Medulla oblongata (tissue), 1 donor: ENCODE measurements at regions not wholly inside any gene's neighbourhood (a gene's known extent, or its start where the extent isn't known, plus 50 kb on each side); places are given as distances from the start of the nearest gene placed in this dataset.

Source experiments
- DNase-seq: peaks from one replicate; pipeline ENCODE4 v3.0.0-alpha.2; 2015; ENCODE audit errors: extremely low spot score

- no peak for DNase-seq
Observed at GRCh38 chr7:10117815-10118214, 855.9 kb upstream of the PHF14 start.

- peak; percentile 21 for DNase-seq
Observed at GRCh38 chr7:10120936-10121335, 852.7 kb upstream of the PHF14 start.

GRCh38 chr7:10121631-10122030 is 852.0 kb upstream of the PHF14 start:
- DNase-seq: peak; percentile 64

GRCh38 chr7:10122551-10123100 is 851.0 kb upstream of the PHF14 start:
- peak; percentile 95 for DNase-seq

GRCh38 chr7:10128748-10129147 is 844.9 kb upstream of the PHF14 start:
- DNase-seq: peak; percentile 74

- DNase-seq: no peak
Observed at GRCh38 chr7:10138087-10138854, 835.4 kb upstream of the PHF14 start.

- no peak for DNase-seq
Observed at GRCh38 chr7:10146271-10146670, 827.4 kb upstream of the PHF14 start.

- no peak for DNase-seq
Observed at GRCh38 chr7:10156972-10157371, 816.7 kb upstream of the PHF14 start.

GRCh38 chr7:10181996-10182395 is 791.7 kb upstream of the PHF14 start:
- DNase-seq: no peak

GRCh38 chr7:10192074-10192473 is 781.6 kb upstream of the PHF14 start:
- no peak for DNase-seq

GRCh38 chr7:10205696-10206095 is 768.0 kb upstream of the PHF14 start:
- DNase-seq: peak; percentile 22

GRCh38 chr7:10210000-10210399 is 763.7 kb upstream of the PHF14 start:
- DNase-seq: no peak

- DNase-seq: no peak
Observed at GRCh38 chr7:10211016-10211415, 762.7 kb upstream of the PHF14 start.

GRCh38 chr7:10211861-10212260 is 761.8 kb upstream of the PHF14 start:
- no peak for DNase-seq

GRCh38 chr7:10212649-10213048 is 761.0 kb upstream of the PHF14 start:
- DNase-seq: no peak

GRCh38 chr7:10216462-10216861 is 757.2 kb upstream of the PHF14 start:
- DNase-seq: no peak

GRCh38 chr7:10221084-10221483 is 752.6 kb upstream of the PHF14 start:
- DNase-seq: no peak

GRCh38 chr7:10222976-10223375 is 750.7 kb upstream of the PHF14 start:
- no peak for DNase-seq

GRCh38 chr7:10225275-10225674 is 748.4 kb upstream of the PHF14 start:
- no peak for DNase-seq

GRCh38 chr7:10237306-10237705 is 736.4 kb upstream of the PHF14 start:
- no peak for DNase-seq

- no peak for DNase-seq
Observed at GRCh38 chr7:10238641-10239040, 735.0 kb upstream of the PHF14 start.

GRCh38 chr7:10239695-10240345 is 733.9 kb upstream of the PHF14 start:
- no peak for DNase-seq

GRCh38 chr7:10245406-10245805 is 728.3 kb upstream of the PHF14 start:
- DNase-seq: no peak
